AG10803 (cell line): ENCODE measurements at regions not wholly inside any gene's neighbourhood (a gene's known extent, or its start where the extent isn't known, plus 50 kb on each side); places are given as distances from the start of the nearest gene placed in this dataset.

Experiments
- DNase-seq: peaks from one replicate; pipeline ENCODE4 v3.0.0; 2010; ENCODE audit warnings: low read depth
- H3K4me3 ChIP-seq: 2 replicates; pipeline ENCODE4 v1.5.1; 2011; ENCODE audit warnings: mild to moderate bottlenecking, low read length, control low read depth
- TF ChIP-seq, protein P1 (sequence below): conservative IDR thresholded peaks from 2 replicates; pipeline ENCODE4 v1.5.1; 2011; ENCODE audit warnings: mild to moderate bottlenecking, low read length, control low read depth, inconsistent platforms

DNA sequence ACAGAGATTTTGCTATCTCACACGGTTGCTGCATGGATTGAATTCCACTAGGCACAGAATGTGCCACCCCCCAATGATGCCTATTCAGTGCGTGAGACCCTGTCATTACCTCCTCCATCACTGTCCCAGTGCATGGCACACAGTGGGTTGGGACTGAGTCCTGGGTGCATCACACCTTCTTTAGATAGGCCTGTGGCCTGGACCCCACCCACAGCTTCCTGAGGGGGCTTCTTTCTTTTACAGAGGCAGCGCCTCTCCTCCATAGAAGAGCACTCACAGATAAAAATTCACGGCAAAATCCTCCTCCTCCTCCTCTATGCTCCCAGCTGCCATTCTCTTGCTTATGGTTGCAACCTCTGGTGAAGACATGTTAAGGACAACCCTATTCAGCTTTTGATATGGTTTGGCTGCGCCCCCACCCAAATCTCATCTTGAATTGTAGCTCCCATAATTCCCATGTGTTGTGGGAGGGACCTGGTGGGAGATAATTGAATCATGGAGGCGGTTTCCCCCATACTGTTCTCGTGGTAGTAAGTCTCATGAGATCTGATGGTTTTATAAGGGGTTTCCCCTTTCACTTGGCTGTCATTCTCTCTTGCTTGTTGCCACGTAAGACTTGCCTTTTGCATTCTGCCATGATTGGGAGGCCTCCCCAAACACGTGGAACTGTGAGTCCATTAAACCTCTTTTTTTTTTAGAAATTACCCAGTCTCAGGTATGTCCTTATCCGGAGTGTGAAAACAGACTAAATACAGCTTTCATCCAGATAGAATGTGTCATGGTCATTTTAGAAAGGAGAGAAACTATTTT, 147.6 kb downstream of the KLF13 start:
- DNase-seq = no peak
- no peak overlapping the region for H3K4me3 ChIP-seq
- TF ChIP-seq, protein P1, sequence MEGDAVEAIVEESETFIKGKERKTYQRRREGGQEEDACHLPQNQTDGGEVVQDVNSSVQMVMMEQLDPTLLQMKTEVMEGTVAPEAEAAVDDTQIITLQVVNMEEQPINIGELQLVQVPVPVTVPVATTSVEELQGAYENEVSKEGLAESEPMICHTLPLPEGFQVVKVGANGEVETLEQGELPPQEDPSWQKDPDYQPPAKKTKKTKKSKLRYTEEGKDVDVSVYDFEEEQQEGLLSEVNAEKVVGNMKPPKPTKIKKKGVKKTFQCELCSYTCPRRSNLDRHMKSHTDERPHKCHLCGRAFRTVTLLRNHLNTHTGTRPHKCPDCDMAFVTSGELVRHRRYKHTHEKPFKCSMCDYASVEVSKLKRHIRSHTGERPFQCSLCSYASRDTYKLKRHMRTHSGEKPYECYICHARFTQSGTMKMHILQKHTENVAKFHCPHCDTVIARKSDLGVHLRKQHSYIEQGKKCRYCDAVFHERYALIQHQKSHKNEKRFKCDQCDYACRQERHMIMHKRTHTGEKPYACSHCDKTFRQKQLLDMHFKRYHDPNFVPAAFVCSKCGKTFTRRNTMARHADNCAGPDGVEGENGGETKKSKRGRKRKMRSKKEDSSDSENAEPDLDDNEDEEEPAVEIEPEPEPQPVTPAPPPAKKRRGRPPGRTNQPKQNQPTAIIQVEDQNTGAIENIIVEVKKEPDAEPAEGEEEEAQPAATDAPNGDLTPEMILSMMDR = no peak

GRCh38 chr15:31476236-31476810, 149.7 kb downstream of the KLF13 start:
- TF ChIP-seq, protein P1 = no peak
- no peak for DNase-seq
- H3K4me3 ChIP-seq = no peak overlapping the region

DNA sequence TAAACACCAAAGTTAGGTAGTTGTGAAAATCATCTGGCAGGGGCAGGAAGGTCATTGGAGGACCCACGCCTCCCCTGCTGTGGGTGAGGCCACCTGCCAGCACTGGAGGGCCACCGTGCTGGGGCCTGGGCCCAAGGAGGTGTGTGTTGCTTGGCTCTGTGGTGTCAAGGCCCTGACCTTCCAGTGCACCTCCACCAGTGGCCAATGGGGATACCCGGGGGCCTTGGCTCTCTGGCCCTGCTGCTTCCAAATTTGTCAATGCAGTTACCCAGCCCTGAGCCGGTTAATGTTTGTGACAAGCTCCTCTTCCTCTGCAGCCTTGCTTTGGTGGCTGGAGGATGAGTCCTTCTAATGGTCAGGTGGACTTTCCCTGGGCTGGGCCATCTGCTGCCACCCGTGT, 150.2 kb downstream of the KLF13 start:
- TF ChIP-seq, protein P1 = no peak
- no peak for DNase-seq
- no peak overlapping the region for H3K4me3 ChIP-seq

DNA sequence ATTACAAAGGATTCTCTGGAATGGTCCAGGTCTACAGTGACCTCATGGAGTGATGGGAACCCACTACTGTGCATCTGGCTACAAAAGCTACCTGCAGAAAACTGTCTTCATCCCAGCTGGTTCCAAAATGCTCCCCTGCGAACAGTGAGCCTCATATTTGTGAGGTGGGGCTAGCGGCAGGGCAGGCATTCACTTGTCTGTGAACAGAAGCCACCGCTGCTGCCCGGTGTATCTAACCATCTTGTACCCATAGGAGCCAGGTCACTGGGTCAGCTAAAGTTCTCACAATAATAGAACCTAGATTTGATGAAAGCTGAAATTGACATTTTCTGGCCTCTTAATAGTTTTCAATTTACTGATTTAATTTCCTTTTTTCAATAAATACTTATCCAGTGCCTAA, 150.7 kb downstream of the KLF13 start:
- TF ChIP-seq, protein P1 = no peak
- H3K4me3 ChIP-seq = no peak overlapping the region
- no peak for DNase-seq

DNA sequence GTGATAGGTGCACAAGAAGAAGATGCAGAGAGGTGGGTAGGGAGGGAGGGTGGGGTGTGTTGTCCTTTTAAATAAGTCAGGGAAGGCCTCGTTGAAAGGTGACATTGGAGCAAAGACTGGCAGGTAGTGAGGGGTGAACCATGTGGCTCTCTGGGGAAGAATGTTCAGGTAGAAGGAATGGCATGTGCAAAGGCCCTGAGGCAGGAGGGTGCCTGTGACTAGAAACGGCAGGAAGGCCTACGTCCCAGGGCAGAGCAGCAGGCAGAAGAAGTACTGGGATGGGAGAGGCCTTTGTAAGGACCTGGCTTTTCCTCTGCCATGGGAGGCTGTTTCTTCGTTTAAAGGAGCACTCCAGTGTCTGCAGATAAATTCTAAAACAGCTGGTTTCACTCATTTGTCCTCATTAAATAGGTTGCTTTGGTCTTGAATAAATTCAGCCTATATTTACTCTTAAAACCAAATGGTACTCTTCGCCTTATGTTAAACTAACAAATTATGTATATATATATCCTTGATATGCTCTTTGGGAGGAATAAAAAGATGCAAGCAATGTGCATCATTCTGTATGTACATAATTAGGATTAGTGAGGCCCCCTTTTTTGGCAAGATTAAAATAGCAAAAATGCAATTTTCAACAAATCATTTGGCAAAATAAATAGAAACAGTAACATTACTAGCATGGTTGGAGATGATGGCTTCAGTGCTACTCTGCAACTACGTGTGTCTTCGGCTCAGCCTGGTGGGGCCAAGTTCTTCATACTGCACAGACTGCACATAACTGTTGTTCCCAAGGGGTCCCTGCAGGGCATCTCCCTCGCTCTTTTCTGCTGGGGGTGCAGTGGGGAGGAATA, 151.4 kb downstream of the KLF13 start:
- no peak overlapping the region for H3K4me3 ChIP-seq
- DNase-seq = no peak
- TF ChIP-seq, protein P1 = no peak

- TF ChIP-seq, protein P1 = no peak
- DNase-seq = no peak
- H3K4me3 ChIP-seq = no peak overlapping the region
Observed at GRCh38 chr15:31478702-31479221, 152.1 kb downstream of the KLF13 start.
